Upper lobe of right lung (tissue), 1 donor: ENCODE measurements at regions not wholly inside any gene's neighbourhood (a gene's known extent, or its start where the extent isn't known, plus 50 kb on each side); places are given as distances from the start of the nearest gene placed in this dataset.

Experiments
- ATAC-seq: fragments of 200-7000 bp; cut with Tn5 transposase; one replicate; pipeline ENCODE4 v1.9.1; 2020; ENCODE audit warnings: mild to moderate bottlenecking, moderate library complexity
- DNase-seq: peaks from one replicate; pipeline ENCODE4 v3.0.0-alpha.2; 2020
- H3K27ac ChIP-seq: fragments of 200-600 bp; one replicate; pipeline ENCODE4 v1.8.0; 2022
- H3K27me3 ChIP-seq: fragments of 200-600 bp; one replicate; pipeline ENCODE4 v1.8.0; 2022; ENCODE audit warnings: mild to moderate bottlenecking
- H3K36me3 ChIP-seq: fragments of 200-600 bp; one replicate; pipeline ENCODE4 v1.8.0; 2022
- H3K4me1 ChIP-seq: fragments of 200-600 bp; one replicate; pipeline ENCODE4 v1.8.0; 2022
- H3K4me3 ChIP-seq: fragments of 200-600 bp; one replicate; pipeline ENCODE4 v1.8.0; 2022; ENCODE audit warnings: mild to moderate bottlenecking
- H3K9me3 ChIP-seq: fragments of 200-600 bp; one replicate; pipeline ENCODE4 v1.8.0; 2022
- CTCF ChIP-seq: fragments of 200-600 bp; IDR thresholded peaks from one replicate; pipeline ENCODE4 v1.8.0; 2022; ENCODE audit warnings: antibody characterized with exemption
- intact Hi-C: fragments of 100-400 bp; cut with DNase I; formaldehyde crosslinking; loops from one replicate; pipeline ENCODE4 v1.11.0; 2022
- donor health status: DM: no; HTN: yes; CAD: no; lungs with severe emphysema.

DNA sequence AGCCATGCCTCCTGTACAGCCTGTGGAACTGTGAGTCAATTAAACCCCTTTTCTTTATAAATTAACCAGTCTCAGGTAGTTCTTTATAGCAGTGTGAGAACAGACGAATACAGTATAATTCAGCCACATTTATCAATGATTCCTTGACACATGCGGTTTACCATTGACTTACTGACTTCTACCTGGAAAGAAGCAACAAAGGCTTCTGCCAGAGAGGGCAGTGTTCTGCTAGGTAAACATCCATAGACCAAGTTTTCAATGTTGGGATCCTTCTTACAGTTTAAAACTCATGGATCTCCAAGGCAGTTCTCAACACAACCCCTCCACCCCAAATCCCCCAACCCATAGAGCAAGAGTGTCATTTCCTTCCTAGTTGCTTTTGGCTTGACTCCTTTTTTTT lies 150.6 kb downstream of the ZNF648 start:
- ATAC-seq (no peak), DNase-seq (no peak)
- H3K27ac ChIP-seq = no peak overlapping the region
- intact Hi-C loops = no loop called here
- no peaks in the 10 kb centered on the region for H3K4me1 ChIP-seq
- no peaks in the 10 kb centered on the region for H3K27me3 ChIP-seq
- no peaks in the 10 kb centered on the region for H3K36me3 ChIP-seq
- no peaks in the 10 kb centered on the region for H3K9me3 ChIP-seq
- TF ChIP-seq CTCF = peak; percentile 8
- no peak overlapping the region for H3K4me3 ChIP-seq

DNA sequence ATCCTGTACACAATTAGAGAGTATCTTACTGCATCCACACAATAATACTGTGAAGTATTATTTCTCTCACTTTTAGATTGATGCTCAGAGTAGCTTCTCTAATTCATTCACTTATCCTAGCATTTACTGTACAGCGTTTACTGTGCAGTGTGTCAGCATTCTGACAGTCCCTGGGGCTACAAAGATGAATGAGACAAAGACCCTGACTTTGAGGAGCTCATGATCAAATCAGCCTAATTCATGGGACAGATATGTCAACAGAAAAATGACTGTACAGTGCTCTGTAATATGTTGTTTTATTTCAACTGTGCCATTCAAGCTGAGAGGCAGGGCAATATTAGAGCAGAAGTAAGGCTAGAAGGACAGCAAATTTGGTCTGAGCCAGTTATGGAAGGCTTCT lies 152.5 kb downstream of the ZNF648 start:
- H3K4me3 ChIP-seq = no peak overlapping the region
- no peak overlapping the region for H3K27ac ChIP-seq
- DNase-seq (no peak), ATAC-seq (no peak)
- no peaks in the 10 kb centered on the region for H3K36me3 ChIP-seq
- no peaks in the 10 kb centered on the region for H3K27me3 ChIP-seq
- no peak for TF ChIP-seq CTCF
- H3K9me3 ChIP-seq = no peaks in the 10 kb centered on the region
- no peaks in the 10 kb centered on the region for H3K4me1 ChIP-seq
- intact Hi-C loops = no loop called here

DNA sequence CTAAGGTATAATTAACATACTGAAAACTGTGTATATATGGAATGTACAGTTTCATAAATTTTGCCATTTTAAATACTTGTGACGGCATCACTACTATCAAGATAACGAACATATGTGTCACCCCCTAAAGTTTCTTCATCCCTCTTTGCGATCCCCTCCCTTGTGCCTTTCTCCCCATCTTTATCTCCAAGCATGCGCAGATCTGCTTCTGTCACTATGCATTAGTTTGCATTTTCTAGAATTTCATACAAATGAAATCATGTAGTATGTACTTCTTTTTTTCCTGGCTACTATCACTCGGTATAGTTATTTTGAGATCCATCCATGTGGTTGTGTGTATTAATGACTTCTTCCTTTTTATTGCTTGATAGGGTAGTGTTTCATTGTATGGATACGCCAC lies 154.9 kb downstream of the ZNF648 start:
- no peaks in the 10 kb centered on the region for H3K27me3 ChIP-seq
- H3K4me1 ChIP-seq = no peaks in the 10 kb centered on the region
- no peaks in the 10 kb centered on the region for H3K36me3 ChIP-seq
- H3K9me3 ChIP-seq = no peaks in the 10 kb centered on the region
- TF ChIP-seq CTCF = no peak
- H3K27ac ChIP-seq = no peak overlapping the region
- DNase-seq = no peak
- no peak for ATAC-seq
- intact Hi-C loops = no loop called here
- no peak overlapping the region for H3K4me3 ChIP-seq

- ATAC-seq (no peak), DNase-seq (no peak)
- no peak for TF ChIP-seq CTCF
- Histone ChIP-seq H3K4me3 (no peak overlapping the region), H3K4me1 (no peaks in the 10 kb centered on the region), H3K27ac (no peak overlapping the region), H3K36me3 (no peaks in the 10 kb centered on the region), H3K27me3 (no peaks in the 10 kb centered on the region), H3K9me3 (no peaks in the 10 kb centered on the region)
- intact Hi-C loops = no loop called here
These were observed 155.4 kb downstream of the ZNF648 start for GRCh38 chr1:181905944-181906597.

DNA sequence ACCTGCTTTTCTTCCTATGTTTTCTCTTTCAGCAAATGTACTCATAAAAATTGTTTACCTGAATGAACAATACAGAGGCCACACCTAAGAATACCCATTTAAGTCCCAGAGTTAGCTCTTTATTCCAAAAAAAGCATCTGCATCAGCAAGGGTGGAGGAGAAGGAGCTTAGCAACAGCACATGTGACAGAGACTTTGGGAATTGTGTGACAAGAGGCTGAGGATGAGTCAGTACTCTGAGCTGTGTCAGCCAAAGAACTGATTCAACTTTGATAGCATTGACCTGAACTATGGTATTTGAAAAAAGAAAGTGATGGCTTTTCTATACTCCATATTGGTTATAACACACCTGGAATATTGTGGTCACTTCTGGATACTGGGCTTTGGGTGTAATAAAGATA lies 162.7 kb downstream of the ZNF648 start:
- intact Hi-C loops = no loop called here
- DNase-seq (no peak), ATAC-seq (no peak)
- H3K4me1 ChIP-seq = no peaks in the 10 kb centered on the region
- no peaks in the 10 kb centered on the region for H3K27me3 ChIP-seq
- H3K27ac ChIP-seq = no peak overlapping the region
- H3K4me3 ChIP-seq = no peak overlapping the region
- no peaks in the 10 kb centered on the region for H3K36me3 ChIP-seq
- H3K9me3 ChIP-seq = no peaks in the 10 kb centered on the region
- no peak for TF ChIP-seq CTCF

DNA sequence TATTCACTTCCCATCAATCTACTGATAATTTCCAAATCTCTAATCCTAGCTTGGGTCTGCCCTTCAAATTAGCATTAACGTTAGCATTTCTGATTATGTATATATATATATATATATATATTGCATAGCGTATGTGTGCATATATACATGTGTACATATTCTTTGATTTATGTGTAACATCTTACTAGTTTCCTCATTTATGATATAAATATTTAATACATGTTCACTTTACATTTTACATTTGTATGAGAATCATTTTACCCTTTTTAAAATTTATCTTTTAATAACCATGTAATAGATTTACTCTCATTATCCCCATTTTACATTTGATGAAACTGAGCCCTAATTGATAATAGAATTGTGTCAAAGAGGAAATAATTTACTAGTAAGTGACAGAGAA lies 164.7 kb downstream of the ZNF648 start:
- Histone ChIP-seq H3K27me3 (no peaks in the 10 kb centered on the region), H3K4me3 (no peak overlapping the region), H3K36me3 (no peaks in the 10 kb centered on the region), H3K27ac (no peak overlapping the region), H3K4me1 (no peaks in the 10 kb centered on the region), H3K9me3 (no peaks in the 10 kb centered on the region)
- no peak for DNase-seq
- intact Hi-C loops = no loop called here
- ATAC-seq = no peak
- no peak for TF ChIP-seq CTCF
